Loucy (cell line): ENCODE measurements at regions not wholly inside any gene's neighbourhood (a gene's known extent, or its start where the extent isn't known, plus 50 kb on each side); places are given as distances from the start of the nearest gene placed in this dataset.

ENCODE experiments used
- H2AFZ ChIP-seq: fragments of 200-600 bp; sonication (generic); 2 replicates; pipeline ENCODE4 v1.6.0; 2016; ENCODE audit warnings: antibody characterized with exemption, mild to moderate bottlenecking, low read length, moderate library complexity
- H3F3A ChIP-seq: fragments of 200-600 bp; 2 replicates; pipeline ENCODE4 v1.6.0; 2016; ENCODE audit warnings: antibody characterized with exemption, low read depth, mild to moderate bottlenecking
- H3K27me3 ChIP-seq: fragments of 200-600 bp; sonication (generic); 2 replicates; pipeline ENCODE4 v1.6.1; 2014; ENCODE audit warnings: low read length, mild to moderate bottlenecking; ENCODE audit not compliant: insufficient read depth, poor library complexity, severe bottlenecking
- H3K36me3 ChIP-seq: fragments of 200-600 bp; sonication (generic); 2 replicates; pipeline ENCODE4 v1.6.1; 2016; ENCODE audit warnings: low read length; ENCODE audit not compliant: insufficient read depth
- H3K4me1 ChIP-seq: fragments of 200-600 bp; sonication (generic); 2 replicates; pipeline ENCODE4 v1.5.1; 2014; ENCODE audit warnings: low read length, mild to moderate bottlenecking; ENCODE audit not compliant: insufficient read depth, poor library complexity, severe bottlenecking
- H3K4me2 ChIP-seq: fragments of 200-600 bp; sonication (generic); 2 replicates; pipeline ENCODE4 v1.6.0; 2014; ENCODE audit warnings: antibody characterized with exemption, low read length, low read depth, mild to moderate bottlenecking; ENCODE audit not compliant: poor library complexity, severe bottlenecking
- H3K4me3 ChIP-seq: fragments of 200-600 bp; sonication (generic); 2 replicates; pipeline ENCODE4 v1.5.1; 2014; ENCODE audit warnings: low read length, mild to moderate bottlenecking, mixed read lengths; ENCODE audit not compliant: poor library complexity, severe bottlenecking
- H3K79me2 ChIP-seq: fragments of 200-600 bp; sonication (generic); 2 replicates; pipeline ENCODE4 v1.6.1; 2014; ENCODE audit warnings: low read length; ENCODE audit not compliant: insufficient read depth
- H3K9ac ChIP-seq: fragments of 200-600 bp; sonication (generic); 2 replicates; pipeline ENCODE4 v1.6.0; 2014; ENCODE audit warnings: mild to moderate bottlenecking, low read depth, low read length, moderate library complexity; ENCODE audit not compliant: poor library complexity, severe bottlenecking
- H3K9me2 ChIP-seq: fragments of 200-600 bp; sonication (generic); replicated peaks from 2 replicates; pipeline ENCODE4 v1.6.1; 2016; ENCODE audit warnings: low read depth, low read length, mixed read lengths
- H3K9me3 ChIP-seq: fragments of 200-600 bp; sonication (generic); 2 replicates; pipeline ENCODE4 v1.6.1; 2014; ENCODE audit warnings: mild to moderate bottlenecking, antibody characterized with exemption, low read length, low read depth; ENCODE audit not compliant: insufficient read depth
- H4K20me1 ChIP-seq: fragments of 200-600 bp; sonication (generic); 2 replicates; pipeline ENCODE4 v1.6.0; 2014; ENCODE audit warnings: antibody characterized with exemption, low read length, mild to moderate bottlenecking; ENCODE audit not compliant: insufficient read depth, poor library complexity, severe bottlenecking
- EZH2phosphoT487 ChIP-seq: fragments of 200-600 bp; IDR thresholded peaks from 2 replicates; pipeline ENCODE4 v1.6.1; 2018; ENCODE audit warnings: antibody characterized with exemption, mild to moderate bottlenecking, moderate library complexity, borderline replicate concordance
- TF ChIP-seq, protein P1 (sequence below): fragments of 200-600 bp; sonication (generic); conservative IDR thresholded peaks from 2 replicates; pipeline ENCODE4 v1.5.1; 2014; ENCODE audit warnings: mild to moderate bottlenecking, antibody characterized with exemption, low read length

DNA sequence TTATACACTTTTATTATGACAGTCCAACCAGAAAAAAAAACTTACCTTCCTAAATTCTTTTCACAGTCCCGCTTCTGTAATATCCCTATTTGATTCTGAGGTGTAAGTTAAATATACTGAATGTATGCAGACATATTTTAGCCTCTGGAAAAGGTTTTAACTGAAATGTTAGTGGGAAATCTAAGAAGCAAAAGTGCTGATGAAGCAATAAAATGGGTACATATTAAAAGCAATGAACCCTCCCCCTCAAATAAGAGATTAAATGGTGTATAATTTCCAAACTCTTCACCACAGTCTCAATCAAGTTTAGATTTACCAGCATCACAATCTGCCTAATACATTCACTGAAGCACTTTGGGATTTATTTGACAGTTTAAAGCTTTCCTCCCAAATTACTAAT, 688.3 kb upstream of the DIAPH2 start:
- Histone ChIP-seq H4K20me1 (no peaks in the 10 kb centered on the region), H3K4me3 (no peak overlapping the region), H3K9me2 (no peaks in the 10 kb centered on the region), H3F3A (no peaks in the 10 kb centered on the region), H3K79me2 (no peaks in the 10 kb centered on the region), H3K36me3 (no peaks in the 10 kb centered on the region), H3K27me3 (no peaks in the 10 kb centered on the region), H3K4me2 (no peak overlapping the region), H2AFZ (no peak overlapping the region), H3K4me1 (no peaks in the 10 kb centered on the region), H3K9ac (no peak overlapping the region), H3K9me3 (no peaks in the 10 kb centered on the region)
- TF ChIP-seq, protein P1, sequence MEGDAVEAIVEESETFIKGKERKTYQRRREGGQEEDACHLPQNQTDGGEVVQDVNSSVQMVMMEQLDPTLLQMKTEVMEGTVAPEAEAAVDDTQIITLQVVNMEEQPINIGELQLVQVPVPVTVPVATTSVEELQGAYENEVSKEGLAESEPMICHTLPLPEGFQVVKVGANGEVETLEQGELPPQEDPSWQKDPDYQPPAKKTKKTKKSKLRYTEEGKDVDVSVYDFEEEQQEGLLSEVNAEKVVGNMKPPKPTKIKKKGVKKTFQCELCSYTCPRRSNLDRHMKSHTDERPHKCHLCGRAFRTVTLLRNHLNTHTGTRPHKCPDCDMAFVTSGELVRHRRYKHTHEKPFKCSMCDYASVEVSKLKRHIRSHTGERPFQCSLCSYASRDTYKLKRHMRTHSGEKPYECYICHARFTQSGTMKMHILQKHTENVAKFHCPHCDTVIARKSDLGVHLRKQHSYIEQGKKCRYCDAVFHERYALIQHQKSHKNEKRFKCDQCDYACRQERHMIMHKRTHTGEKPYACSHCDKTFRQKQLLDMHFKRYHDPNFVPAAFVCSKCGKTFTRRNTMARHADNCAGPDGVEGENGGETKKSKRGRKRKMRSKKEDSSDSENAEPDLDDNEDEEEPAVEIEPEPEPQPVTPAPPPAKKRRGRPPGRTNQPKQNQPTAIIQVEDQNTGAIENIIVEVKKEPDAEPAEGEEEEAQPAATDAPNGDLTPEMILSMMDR = no peak
- no peak for TF ChIP-seq EZH2phosphoT487

DNA sequence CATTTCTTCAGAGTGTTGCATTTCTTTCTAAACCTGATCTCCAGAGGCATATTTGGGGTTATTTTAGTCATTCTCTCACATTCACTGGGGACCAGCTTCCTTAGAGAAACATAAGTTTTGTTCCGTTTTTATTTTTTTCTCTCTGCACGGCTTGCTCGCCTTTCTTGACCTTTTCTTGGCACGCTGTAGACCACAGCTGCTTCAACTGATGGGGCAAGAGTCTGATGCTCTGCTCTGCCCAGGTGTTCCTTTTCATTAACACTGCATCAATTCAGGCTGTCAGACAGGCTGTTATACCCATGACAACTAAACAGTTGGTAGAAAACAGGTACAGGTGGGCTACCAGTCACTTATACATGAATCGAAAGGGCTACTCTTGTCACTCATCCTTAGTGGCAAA, 682.2 kb upstream of the DIAPH2 start:
- no peak overlapping the region for H2AFZ ChIP-seq

DNA sequence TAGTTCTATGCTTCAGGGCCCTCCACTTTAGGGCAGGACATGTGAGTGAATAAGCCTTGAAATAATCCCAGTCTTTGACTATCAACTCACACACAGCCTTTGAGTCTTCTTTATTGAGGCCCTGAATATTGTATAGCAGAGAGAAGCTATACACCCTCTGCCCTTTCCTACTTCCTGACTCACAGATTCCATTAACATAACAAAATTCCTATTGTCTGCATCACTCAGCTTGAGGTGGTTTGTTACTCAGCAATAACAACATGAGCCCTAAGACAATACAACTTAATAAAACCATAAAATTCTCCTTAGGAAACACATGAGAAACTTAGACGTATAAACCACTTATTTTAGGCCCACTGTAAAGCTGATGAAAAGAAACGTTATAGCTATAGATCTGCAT, 680.3 kb upstream of the DIAPH2 start:
- Histone ChIP-seq H3K27me3 (no peaks in the 10 kb centered on the region), H3K9me2 (no peaks in the 10 kb centered on the region), H3K4me2 (no peak overlapping the region), H3K9ac (no peak overlapping the region), H3K4me3 (no peak overlapping the region), H4K20me1 (no peaks in the 10 kb centered on the region), H3F3A (no peaks in the 10 kb centered on the region), H2AFZ (no peak overlapping the region), H3K9me3 (no peaks in the 10 kb centered on the region), H3K4me1 (no peaks in the 10 kb centered on the region), H3K79me2 (no peaks in the 10 kb centered on the region), H3K36me3 (no peaks in the 10 kb centered on the region)
- TF ChIP-seq, protein P1 = no peak
- TF ChIP-seq EZH2phosphoT487 = no peak

More for the DNA sequence above, 682.2 kb upstream of the DIAPH2 start:
- no peaks in the 10 kb centered on the region for H3K27me3 ChIP-seq
- H3K4me2 ChIP-seq = no peak overlapping the region
- H3K36me3 ChIP-seq = no peaks in the 10 kb centered on the region
- H3F3A ChIP-seq = no peaks in the 10 kb centered on the region
- H3K9ac ChIP-seq = no peak overlapping the region
- no peaks in the 10 kb centered on the region for H3K9me3 ChIP-seq
- no peak overlapping the region for H3K4me3 ChIP-seq
- no peaks in the 10 kb centered on the region for H3K4me1 ChIP-seq
- H4K20me1 ChIP-seq = no peaks in the 10 kb centered on the region
- H3K9me2 ChIP-seq = no peaks in the 10 kb centered on the region
- no peaks in the 10 kb centered on the region for H3K79me2 ChIP-seq
- no peak for TF ChIP-seq EZH2phosphoT487
- TF ChIP-seq, protein P1 = no peak
